OCI-LY1 (cell line): ENCODE measurements at regions not wholly inside any gene's neighbourhood (a gene's known extent, or its start where the extent isn't known, plus 50 kb on each side); places are given as distances from the start of the nearest gene placed in this dataset.

ENCODE experiments used
- EZH2 ChIP-seq: fragments of 200-600 bp; sonication (generic), shearing (Covaris generic); IDR thresholded peaks from 2 replicates; pipeline ENCODE4 v1.8.0; 2017; ENCODE audit warnings: borderline replicate concordance, mixed run types, mild to moderate bottlenecking, antibody characterized with exemption, low read length, moderate library complexity, mixed read lengths
- TF ChIP-seq, protein P1 (sequence below): fragments of 200-600 bp; sonication (generic), shearing (Covaris generic); IDR thresholded peaks from 2 replicates; pipeline ENCODE4 v1.5.1; 2017; ENCODE audit warnings: mild to moderate bottlenecking, antibody characterized with exemption, low read length, moderate library complexity, mixed read lengths

DNA sequence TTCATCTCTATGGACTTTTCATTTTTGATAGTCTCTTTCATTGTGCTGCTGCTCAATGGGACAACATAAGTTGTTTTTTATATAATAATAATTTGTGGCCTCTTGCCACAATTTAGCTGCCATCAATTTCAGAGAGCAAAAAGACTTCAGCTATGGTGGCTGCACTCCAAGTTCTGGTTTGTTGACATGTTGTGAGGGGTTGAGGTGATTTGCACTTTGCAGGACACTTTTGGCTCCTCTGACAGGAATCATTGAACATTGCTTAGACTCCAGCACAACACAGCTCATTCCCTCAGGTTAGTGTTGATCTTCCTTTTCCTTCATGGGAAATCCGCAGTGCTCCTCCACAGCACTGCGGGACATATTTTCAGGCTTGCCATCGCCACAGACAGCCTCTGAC lies 725.4 kb upstream of the TSPY4 start:
- TF ChIP-seq, protein P1, sequence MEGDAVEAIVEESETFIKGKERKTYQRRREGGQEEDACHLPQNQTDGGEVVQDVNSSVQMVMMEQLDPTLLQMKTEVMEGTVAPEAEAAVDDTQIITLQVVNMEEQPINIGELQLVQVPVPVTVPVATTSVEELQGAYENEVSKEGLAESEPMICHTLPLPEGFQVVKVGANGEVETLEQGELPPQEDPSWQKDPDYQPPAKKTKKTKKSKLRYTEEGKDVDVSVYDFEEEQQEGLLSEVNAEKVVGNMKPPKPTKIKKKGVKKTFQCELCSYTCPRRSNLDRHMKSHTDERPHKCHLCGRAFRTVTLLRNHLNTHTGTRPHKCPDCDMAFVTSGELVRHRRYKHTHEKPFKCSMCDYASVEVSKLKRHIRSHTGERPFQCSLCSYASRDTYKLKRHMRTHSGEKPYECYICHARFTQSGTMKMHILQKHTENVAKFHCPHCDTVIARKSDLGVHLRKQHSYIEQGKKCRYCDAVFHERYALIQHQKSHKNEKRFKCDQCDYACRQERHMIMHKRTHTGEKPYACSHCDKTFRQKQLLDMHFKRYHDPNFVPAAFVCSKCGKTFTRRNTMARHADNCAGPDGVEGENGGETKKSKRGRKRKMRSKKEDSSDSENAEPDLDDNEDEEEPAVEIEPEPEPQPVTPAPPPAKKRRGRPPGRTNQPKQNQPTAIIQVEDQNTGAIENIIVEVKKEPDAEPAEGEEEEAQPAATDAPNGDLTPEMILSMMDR = no peak
- TF ChIP-seq EZH2 = no peak
